Glomerular endothelial cell (primary cell): ENCODE measurements at regions not wholly inside any gene's neighbourhood (a gene's known extent, or its start where the extent isn't known, plus 50 kb on each side); places are given as distances from the start of the nearest gene placed in this dataset.

ENCODE experiments used
- DNase-seq: peaks from one replicate; pipeline ENCODE4 v3.0.0-alpha.2; 2011; ENCODE audit warnings: low read depth, low spot score; ENCODE audit errors: extremely low read depth

- DNase-seq = no peak
Measured at GRCh38 chr9:20200581-20200980, 411.7 kb upstream of the SLC24A2 start.

GRCh38 chr9:20199111-20199510, 410.3 kb upstream of the SLC24A2 start:
- DNase-seq = no peak

- no peak for DNase-seq
Measured at GRCh38 chr9:20197976-20198685, 409.3 kb upstream of the SLC24A2 start.

GRCh38 chr9:20191228-20191840, 402.5 kb upstream of the SLC24A2 start:
- DNase-seq = no peak

- DNase-seq = no peak
Measured at GRCh38 chr9:20189871-20190270, 401.0 kb upstream of the SLC24A2 start.

- DNase-seq = no peak
Measured at GRCh38 chr9:20188616-20189369, 400.0 kb upstream of the SLC24A2 start.

- no peak for DNase-seq
Measured at GRCh38 chr9:20187318-20187717, 398.5 kb upstream of the SLC24A2 start.

- no peak for DNase-seq
Measured at GRCh38 chr9:20186823-20187222, 398.0 kb upstream of the SLC24A2 start.

GRCh38 chr9:20186231-20186630, 397.4 kb upstream of the SLC24A2 start:
- no peak for DNase-seq

GRCh38 chr9:20184541-20184940, 395.7 kb upstream of the SLC24A2 start:
- no peak for DNase-seq

- DNase-seq = no peak
Measured at GRCh38 chr9:20178679-20179078, 389.8 kb upstream of the SLC24A2 start.

GRCh38 chr9:20178197-20178596, 389.4 kb upstream of the SLC24A2 start:
- DNase-seq = no peak

GRCh38 chr9:20170122-20170521, 381.3 kb upstream of the SLC24A2 start:
- DNase-seq = no peak

GRCh38 chr9:20152151-20152725, 363.4 kb upstream of the SLC24A2 start:
- no peak for DNase-seq

GRCh38 chr9:20148416-20148815, 359.6 kb upstream of the SLC24A2 start:
- DNase-seq = no peak

- DNase-seq = no peak
Measured at GRCh38 chr9:20144197-20144596, 355.4 kb upstream of the SLC24A2 start.

- DNase-seq = no peak
Measured at GRCh38 chr9:20139763-20140290, 351.0 kb upstream of the SLC24A2 start.

GRCh38 chr9:20138841-20139240, 350.0 kb upstream of the SLC24A2 start:
- no peak for DNase-seq

- no peak for DNase-seq
Measured at GRCh38 chr9:20138116-20138515, 349.3 kb upstream of the SLC24A2 start.

GRCh38 chr9:20137425-20137824, 348.6 kb upstream of the SLC24A2 start:
- no peak for DNase-seq

GRCh38 chr9:20135119-20135697, 346.4 kb upstream of the SLC24A2 start:
- DNase-seq = no peak
